ENCODE measurements at regions not wholly inside any gene's neighbourhood (a gene's known extent, or its start where the extent isn't known, plus 50 kb on each side); places are given as distances from the start of the nearest gene placed in this dataset.

- POLR2A ChIA-PET, result no interaction called here
- no peak for TF ChIP-seq ZNF532 (CRISPR knock-in tag; IDR thresholded peaks at IDR 0.05; ENCODE audit: borderline replicate concordance)
- no peak for TF ChIP-seq IRF1 (CRISPR knock-in tag; IDR thresholded peaks at IDR 0.05)
- no peak for TF ChIP-seq JAZF1 (CRISPR knock-in tag; IDR thresholded peaks at IDR 0.05)
- TF ChIP-seq MYBL2 (CRISPR knock-in tag; IDR thresholded peaks at IDR 0.05), result no peak
- no peak for TF ChIP-seq FOXP4 (CRISPR knock-in tag; IDR thresholded peaks at IDR 0.05)
- no peak for TF ChIP-seq E2F5 (CRISPR knock-in tag; IDR thresholded peaks at IDR 0.05)
- TF ChIP-seq NR3C1 (CRISPR knock-in tag; conservative IDR thresholded peaks at IDR 0.05; ENCODE audit: low read depth), result no peak
- no peak for TF ChIP-seq HMGA2 (CRISPR knock-in tag; IDR thresholded peaks at IDR 0.05)
- TF ChIP-seq ZNF263 (CRISPR knock-in tag; IDR thresholded peaks at IDR 0.05; ENCODE audit: low read depth), result no peak
- TF ChIP-seq ZNF232 (CRISPR knock-in tag; IDR thresholded peaks at IDR 0.05), result no peak
- TF ChIP-seq ELF4 (CRISPR knock-in tag; IDR thresholded peaks at IDR 0.05; ENCODE audit: low read depth), result no peak
- TF ChIP-seq, protein P1, sequence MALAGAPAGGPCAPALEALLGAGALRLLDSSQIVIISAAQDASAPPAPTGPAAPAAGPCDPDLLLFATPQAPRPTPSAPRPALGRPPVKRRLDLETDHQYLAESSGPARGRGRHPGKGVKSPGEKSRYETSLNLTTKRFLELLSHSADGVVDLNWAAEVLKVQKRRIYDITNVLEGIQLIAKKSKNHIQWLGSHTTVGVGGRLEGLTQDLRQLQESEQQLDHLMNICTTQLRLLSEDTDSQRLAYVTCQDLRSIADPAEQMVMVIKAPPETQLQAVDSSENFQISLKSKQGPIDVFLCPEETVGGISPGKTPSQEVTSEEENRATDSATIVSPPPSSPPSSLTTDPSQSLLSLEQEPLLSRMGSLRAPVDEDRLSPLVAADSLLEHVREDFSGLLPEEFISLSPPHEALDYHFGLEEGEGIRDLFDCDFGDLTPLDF (CRISPR knock-in tag; IDR thresholded peaks at IDR 0.05), result no peak
- no peak for TF ChIP-seq FOXJ3 (CRISPR knock-in tag; IDR thresholded peaks at IDR 0.05; ENCODE audit: borderline replicate concordance)
- no peak for TF ChIP-seq PRDM15 (CRISPR knock-in tag; IDR thresholded peaks at IDR 0.05)
- TF ChIP-seq TP53 (CRISPR knock-in tag; IDR thresholded peaks at IDR 0.05), result no peak
- TF ChIP-seq SMAD4 (CRISPR knock-in tag; IDR thresholded peaks at IDR 0.05), result no peak
- Mint-ChIP-seq H3K9me3 (peaks cover 40% of the 10 kb centered on the region), H3K36me3 (peaks cover 12% of the 10 kb centered on the region), H3K27me3 (ENCODE audit: low read depth) (peaks cover 3% of the 10 kb centered on the region; the same call in 1 of the 2 replicates), H3K4me1 (peaks cover 2% of the 10 kb centered on the region), H3K27ac (no peak overlapping the region), H3K4me3 (no peak overlapping the region)
- CTCF ChIA-PET, result no interaction called here
- DNase-seq (ENCODE audit: low spot score), result no peak
- ATAC-seq, result no peak
Observed at GRCh38 chr2:128765811-128766210, 447.1 kb upstream of the HS6ST1 start.
